ENCODE measurements at regions not wholly inside any gene's neighbourhood (a gene's known extent, or its start where the extent isn't known, plus 50 kb on each side); places are given as distances from the start of the nearest gene placed in this dataset.

DNA sequence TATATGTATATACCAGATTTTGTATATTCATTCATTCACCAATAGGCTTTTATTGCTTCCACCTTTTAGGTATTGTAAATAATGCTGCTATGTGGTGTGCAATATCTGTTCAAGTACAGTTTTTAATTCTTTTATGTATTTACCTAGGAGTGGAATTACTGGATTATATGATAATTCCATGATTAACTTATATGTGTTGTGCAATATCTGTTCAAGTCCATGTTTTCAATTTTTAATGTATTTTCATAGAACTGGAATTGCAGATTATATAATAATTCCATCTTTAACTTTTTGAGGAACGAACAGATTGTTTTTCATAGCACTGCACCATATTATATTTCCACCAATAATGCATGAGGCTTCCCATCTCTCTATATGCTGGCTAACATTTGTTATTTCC lies 50.6 kb upstream of the L3MBTL4 start:
- no peak for ATAC-seq
- no peak for DNase-seq (ENCODE audit: low spot score in 2 of 2)
- Mint-ChIP-seq H3K27ac (no peak overlapping the region), H3K4me1 (no peaks in the 10 kb centered on the region), H3K36me3 (no peaks in the 10 kb centered on the region), H3K4me3 (no peak overlapping the region), H3K9me3 (peaks cover 23% of the 10 kb centered on the region)

DNA sequence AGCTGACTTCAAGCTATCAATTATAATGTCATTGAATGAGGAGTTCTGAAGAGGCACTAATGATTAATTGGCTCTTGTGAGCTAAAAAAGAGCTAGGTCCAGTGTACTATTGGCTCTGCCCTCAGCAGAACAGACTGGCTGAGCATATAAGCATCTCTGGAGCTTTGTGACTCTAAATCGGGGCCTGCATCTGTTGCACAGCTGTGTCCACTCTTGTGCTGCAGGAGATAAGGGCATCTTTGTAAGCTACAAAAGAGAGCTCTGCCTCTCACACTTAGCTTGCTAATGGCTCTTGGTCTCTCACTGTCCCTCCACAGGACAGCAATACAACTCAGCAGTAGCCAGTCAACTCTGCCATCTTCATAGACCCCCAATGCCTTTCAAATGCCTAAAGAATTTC lies 61.5 kb upstream of the L3MBTL4 start:
- no peak for DNase-seq (ENCODE audit: low spot score in 2 of 2)
- no peak for ATAC-seq
- Mint-ChIP-seq H3K4me3 (no peak overlapping the region), H3K9me3 (peaks cover 17% of the 10 kb centered on the region), H3K27ac (no peak overlapping the region), H3K4me1 (no peaks in the 10 kb centered on the region), H3K36me3 (no peaks in the 10 kb centered on the region)

DNA sequence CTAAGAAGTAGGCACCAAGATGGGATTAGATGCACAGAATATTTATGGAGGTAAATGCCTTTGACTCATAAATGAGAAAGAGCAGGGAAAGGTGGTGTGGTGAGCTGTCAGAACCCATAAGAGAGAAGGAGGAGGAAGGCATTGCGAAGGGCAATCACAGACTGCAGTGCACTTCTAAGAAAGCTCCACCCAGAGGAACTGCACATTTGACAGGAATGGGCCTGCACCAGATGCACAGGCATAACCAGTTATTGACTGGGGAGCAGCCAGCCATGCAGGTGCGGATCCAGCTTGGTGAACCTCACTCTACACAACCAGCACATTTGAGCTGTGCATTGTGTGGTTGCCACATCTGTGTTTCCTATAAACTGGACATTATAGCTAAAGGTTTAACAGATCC lies 62.2 kb upstream of the L3MBTL4 start:
- no peak for ATAC-seq
- Mint-ChIP-seq H3K4me1 (no peaks in the 10 kb centered on the region), H3K36me3 (no peaks in the 10 kb centered on the region), H3K9me3 (peaks cover 13% of the 10 kb centered on the region), H3K27ac (no peak overlapping the region), H3K4me3 (no peak overlapping the region)
- no peak for DNase-seq (ENCODE audit: low spot score in 2 of 2)

GRCh38 chr18:6478121-6478520 lies 63.4 kb upstream of the L3MBTL4 start:
- no peak for DNase-seq (ENCODE audit: low spot score in 2 of 2)
- no peaks in the 10 kb centered on the region for H3K36me3 Mint-ChIP-seq
- H3K9me3 Mint-ChIP-seq, result peaks cover 13% of the 10 kb centered on the region
- no peak for ATAC-seq
- no peaks in the 10 kb centered on the region for H3K4me1 Mint-ChIP-seq
- no peak overlapping the region for H3K4me3 Mint-ChIP-seq
- no peak overlapping the region for H3K27ac Mint-ChIP-seq

DNA sequence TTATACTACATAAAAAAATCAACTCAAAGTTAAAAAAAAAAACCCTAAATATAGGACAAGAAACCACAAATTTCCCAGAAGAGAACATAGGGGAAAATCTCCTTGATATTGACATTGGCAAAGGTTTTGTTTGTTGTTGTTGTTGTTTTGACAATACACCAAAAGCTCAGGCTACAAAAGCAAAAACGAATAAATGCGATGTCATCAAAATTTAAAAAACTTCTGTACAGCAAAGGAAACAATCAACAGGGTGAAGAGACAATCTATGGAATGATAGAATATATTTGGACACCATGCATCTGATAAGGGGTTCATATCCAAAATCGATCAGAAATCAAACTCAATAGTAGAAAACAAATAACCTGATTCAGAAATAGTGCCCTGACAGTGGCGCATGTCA lies 65.0 kb upstream of the L3MBTL4 start:
- no peak overlapping the region for H3K27ac Mint-ChIP-seq
- no peaks in the 10 kb centered on the region for H3K36me3 Mint-ChIP-seq
- H3K4me1 Mint-ChIP-seq, result no peaks in the 10 kb centered on the region
- no peak overlapping the region for H3K4me3 Mint-ChIP-seq
- ATAC-seq (no peak), DNase-seq (ENCODE audit: low spot score in 2 of 2) (no peak)
- peaks cover 13% of the 10 kb centered on the region for H3K9me3 Mint-ChIP-seq

DNA sequence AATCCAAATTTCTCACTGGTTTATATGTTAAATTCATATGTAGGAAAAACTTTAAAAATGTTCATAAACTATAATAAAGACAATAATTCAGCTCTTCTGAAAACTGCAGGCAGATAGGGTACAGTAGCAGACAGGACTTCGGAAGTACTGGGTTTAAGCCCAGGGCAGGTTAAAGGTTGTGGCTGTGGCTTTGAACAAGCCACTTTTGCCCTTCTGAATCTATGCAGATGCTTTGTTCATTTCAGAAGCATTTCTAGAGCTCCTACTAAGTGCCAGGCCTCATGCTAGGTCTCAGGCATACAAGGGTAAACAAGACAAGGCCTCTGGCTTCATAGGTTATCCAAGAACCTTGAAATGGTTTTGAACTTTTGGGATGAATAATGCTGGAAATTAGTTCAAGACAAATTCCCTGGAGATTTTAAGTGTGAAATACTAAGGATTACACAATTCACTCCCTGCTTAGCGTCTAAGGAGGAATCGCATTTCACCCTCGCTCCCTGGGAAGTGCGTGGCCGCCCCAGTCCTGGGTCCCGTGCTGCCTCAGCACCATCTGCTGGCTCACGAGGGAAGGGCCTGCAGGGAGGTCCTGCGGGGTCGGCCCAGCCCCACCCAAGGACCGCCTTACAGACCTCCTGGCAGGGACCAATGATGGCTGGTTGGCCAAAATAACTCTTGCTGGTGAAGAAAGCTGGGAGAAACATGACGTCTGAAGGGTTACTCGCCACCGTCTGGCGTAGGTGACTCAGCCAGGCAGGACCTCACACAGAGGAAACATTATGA lies 67.7 kb upstream of the L3MBTL4 start:
- no peaks in the 10 kb centered on the region for H3K36me3 Mint-ChIP-seq
- peaks cover 13% of the 10 kb centered on the region for H3K9me3 Mint-ChIP-seq
- no peak overlapping the region for H3K27ac Mint-ChIP-seq
- DNase-seq (ENCODE audit: low spot score in 2 of 2) (no peak), ATAC-seq (peak; percentile 55)
- no peak overlapping the region for H3K4me3 Mint-ChIP-seq
- H3K4me1 Mint-ChIP-seq, result no peaks in the 10 kb centered on the region

DNA sequence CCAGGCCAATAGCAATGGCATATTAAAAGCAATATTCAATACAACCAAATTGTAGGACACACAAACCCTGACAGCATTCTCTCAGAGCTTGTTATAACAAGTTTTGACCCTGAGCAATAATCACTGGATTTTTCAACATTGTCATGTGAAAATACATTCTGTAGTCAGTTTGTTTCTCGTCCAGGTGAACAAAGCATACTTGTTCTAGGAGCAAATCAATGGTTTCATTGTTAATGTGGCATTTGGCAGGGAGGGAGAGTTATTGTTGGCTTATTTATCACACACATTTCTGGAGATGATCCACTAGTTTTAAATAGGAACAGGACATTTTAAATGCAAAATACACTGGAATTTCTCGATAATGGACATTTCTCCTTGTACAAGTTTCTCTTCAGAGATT lies 69.9 kb upstream of the L3MBTL4 start:
- Mint-ChIP-seq H3K9me3 (peaks cover 11% of the 10 kb centered on the region), H3K4me1 (no peaks in the 10 kb centered on the region), H3K4me3 (no peak overlapping the region)

GRCh38 chr18:6486313-6486712 lies 71.6 kb upstream of the L3MBTL4 start:
- ATAC-seq, result no peak
- Mint-ChIP-seq H3K4me1 (no peaks in the 10 kb centered on the region), H3K4me3 (no peak overlapping the region), H3K36me3 (no peaks in the 10 kb centered on the region), H3K27ac (no peak overlapping the region), H3K9me3 (peaks cover 11% of the 10 kb centered on the region)
- no peak for DNase-seq (ENCODE audit: low spot score in 2 of 2)

More for the DNA sequence above, 69.9 kb upstream of the L3MBTL4 start:
- no peak overlapping the region for H3K27ac Mint-ChIP-seq
- ATAC-seq (no peak), DNase-seq (ENCODE audit: low spot score in 2 of 2) (no peak)
- H3K36me3 Mint-ChIP-seq, result no peaks in the 10 kb centered on the region

DNA sequence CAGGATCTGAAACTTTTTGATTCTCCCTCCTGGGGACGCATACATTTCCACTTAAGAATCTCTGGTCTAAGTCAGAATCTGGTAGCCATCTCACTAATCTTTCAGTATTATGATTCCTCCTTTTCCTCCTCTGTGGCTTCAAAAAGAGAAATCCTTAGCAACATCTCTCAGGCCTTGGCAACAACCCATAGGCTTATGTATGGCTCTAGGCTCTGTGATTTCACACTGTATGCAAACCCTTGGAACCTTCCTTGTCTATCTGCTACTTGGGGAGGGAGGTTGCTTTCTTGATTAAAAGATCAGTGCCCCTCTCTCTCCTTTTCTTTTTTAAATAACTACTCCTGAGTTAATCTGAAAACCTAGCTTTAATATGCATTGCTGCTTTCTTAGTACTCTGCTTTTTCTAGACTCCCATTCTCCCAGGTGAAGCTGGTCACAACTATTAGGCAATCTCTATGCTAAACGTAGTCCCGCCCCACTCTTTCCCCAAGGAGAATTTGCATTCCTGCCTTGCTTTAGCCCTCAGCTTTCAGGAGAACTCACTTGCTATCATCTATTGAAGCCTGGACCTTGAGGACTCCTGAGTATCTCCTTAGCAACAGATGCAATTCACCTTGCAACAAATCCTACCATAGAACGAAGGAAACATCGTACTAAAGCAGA lies 72.2 kb upstream of the L3MBTL4 start:
- Mint-ChIP-seq H3K4me1 (no peaks in the 10 kb centered on the region), H3K36me3 (no peaks in the 10 kb centered on the region), H3K9me3 (peaks cover 10% of the 10 kb centered on the region), H3K27ac (no peak overlapping the region), H3K4me3 (no peak overlapping the region)
- DNase-seq (ENCODE audit: low spot score in 2 of 2), result no peak
- no peak for ATAC-seq

DNA sequence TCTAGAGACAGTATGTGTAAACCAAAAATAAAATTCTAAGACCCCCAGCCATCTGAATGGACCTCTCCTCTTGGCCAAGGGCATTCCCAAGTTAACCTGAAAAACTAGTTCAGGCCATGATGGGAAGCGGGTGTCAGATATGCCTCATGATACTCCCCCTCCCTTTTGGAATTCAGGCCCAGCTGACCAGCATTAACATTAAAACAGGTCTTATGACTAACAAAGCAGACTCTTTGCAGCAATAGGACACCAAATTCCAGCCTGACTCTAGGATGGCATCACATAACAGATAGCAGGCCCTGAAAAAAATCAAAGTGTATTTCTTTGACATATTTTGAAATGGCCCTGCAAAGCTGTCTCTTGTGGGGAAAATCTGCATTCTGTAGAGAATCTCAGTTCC lies 73.3 kb upstream of the L3MBTL4 start:
- H3K4me3 Mint-ChIP-seq, result no peak overlapping the region
- H3K4me1 Mint-ChIP-seq, result no peaks in the 10 kb centered on the region
- ATAC-seq (no peak), DNase-seq (ENCODE audit: low spot score in 2 of 2) (no peak)
- no peaks in the 10 kb centered on the region for H3K36me3 Mint-ChIP-seq
- peaks cover 10% of the 10 kb centered on the region for H3K9me3 Mint-ChIP-seq
- no peak overlapping the region for H3K27ac Mint-ChIP-seq

- ATAC-seq (no peak), DNase-seq (ENCODE audit: low spot score in 2 of 2) (no peak)
- H3K36me3 Mint-ChIP-seq, result no peaks in the 10 kb centered on the region
- no peak overlapping the region for H3K4me3 Mint-ChIP-seq
- H3K27ac Mint-ChIP-seq, result no peak overlapping the region
- peaks cover 10% of the 10 kb centered on the region for H3K9me3 Mint-ChIP-seq
- no peaks in the 10 kb centered on the region for H3K4me1 Mint-ChIP-seq
Measured at GRCh38 chr18:6488956-6489355, 74.2 kb upstream of the L3MBTL4 start.

DNA sequence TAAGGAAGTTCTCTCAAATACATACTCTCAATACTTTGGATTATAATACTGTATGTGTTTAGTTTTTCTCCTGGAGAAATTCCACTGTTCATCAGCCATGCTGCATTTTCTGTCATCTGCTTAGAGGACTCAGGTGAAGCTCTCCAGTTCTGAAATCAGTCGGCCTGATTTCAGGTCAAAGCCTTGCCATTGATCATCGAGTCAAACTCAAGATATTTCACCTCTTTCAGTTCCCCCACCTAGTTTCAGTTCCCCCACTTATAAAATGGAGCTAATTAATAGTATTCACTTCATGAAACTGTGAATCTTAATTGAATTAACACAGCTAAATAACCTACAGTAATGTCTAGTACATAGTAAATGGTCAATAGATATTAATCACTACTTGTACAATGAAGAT lies 75.3 kb upstream of the L3MBTL4 start:
- no peaks in the 10 kb centered on the region for H3K36me3 Mint-ChIP-seq
- no peak for ATAC-seq
- peaks cover 10% of the 10 kb centered on the region for H3K9me3 Mint-ChIP-seq
- no peaks in the 10 kb centered on the region for H3K4me1 Mint-ChIP-seq
- H3K4me3 Mint-ChIP-seq, result no peak overlapping the region
- DNase-seq (ENCODE audit: low spot score in 2 of 2), result no peak
- H3K27ac Mint-ChIP-seq, result no peak overlapping the region

DNA sequence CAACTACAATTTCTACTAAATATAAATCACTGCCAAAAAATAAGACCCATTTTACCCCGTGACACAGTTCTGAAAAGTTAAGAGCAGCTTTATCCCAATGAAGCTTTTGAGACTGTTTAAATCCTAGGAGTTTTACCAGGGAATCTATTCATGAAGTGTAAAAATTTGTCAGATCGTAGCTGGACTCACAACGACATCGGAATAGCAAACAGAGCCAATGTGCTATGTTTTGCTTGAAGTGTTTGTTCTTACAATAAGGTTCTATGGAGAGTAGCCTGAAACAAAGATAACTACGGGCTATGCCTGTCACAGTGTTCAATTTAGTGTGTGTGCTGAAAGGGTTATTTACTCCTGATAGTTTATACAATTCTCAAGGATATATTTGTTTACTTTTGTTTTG lies 78.5 kb upstream of the L3MBTL4 start:
- no peak for DNase-seq (ENCODE audit: low spot score in 2 of 2)
- no peaks in the 10 kb centered on the region for H3K4me1 Mint-ChIP-seq
- H3K36me3 Mint-ChIP-seq, result no peaks in the 10 kb centered on the region
- no peak overlapping the region for H3K4me3 Mint-ChIP-seq
- no peak for ATAC-seq
- H3K27ac Mint-ChIP-seq, result no peak overlapping the region
- peaks cover 6% of the 10 kb centered on the region for H3K9me3 Mint-ChIP-seq

GRCh38 chr18:6495536-6495935 lies 80.8 kb upstream of the L3MBTL4 start:
- ATAC-seq, result no peak

GRCh38 chr18:6497543-6497942 lies 82.8 kb upstream of the L3MBTL4 start:
- H3K4me1 Mint-ChIP-seq, result no peaks in the 10 kb centered on the region
- no peak overlapping the region for H3K27ac Mint-ChIP-seq
- H3K36me3 Mint-ChIP-seq, result no peaks in the 10 kb centered on the region
- H3K9me3 Mint-ChIP-seq, result no peaks in the 10 kb centered on the region
- H3K4me3 Mint-ChIP-seq, result no peak overlapping the region
- DNase-seq (ENCODE audit: low spot score in 2 of 2) (no peak), ATAC-seq (no peak)

More at GRCh38 chr18:6495536-6495935, 80.8 kb upstream of the L3MBTL4 start:
- H3K4me3 Mint-ChIP-seq, result no peak overlapping the region
- no peak for DNase-seq (ENCODE audit: low spot score in 2 of 2)
- H3K27ac Mint-ChIP-seq, result no peak overlapping the region
- no peaks in the 10 kb centered on the region for H3K4me1 Mint-ChIP-seq
- no peaks in the 10 kb centered on the region for H3K36me3 Mint-ChIP-seq
- peaks cover 2% of the 10 kb centered on the region for H3K9me3 Mint-ChIP-seq

- no peak for ATAC-seq
- H3K36me3 Mint-ChIP-seq, result no peaks in the 10 kb centered on the region
- H3K4me1 Mint-ChIP-seq, result no peaks in the 10 kb centered on the region
- peaks cover 3% of the 10 kb centered on the region for H3K9me3 Mint-ChIP-seq
- H3K27ac Mint-ChIP-seq, result no peak overlapping the region
- H3K4me3 Mint-ChIP-seq, result no peak overlapping the region
- DNase-seq (ENCODE audit: low spot score in 2 of 2), result no peak
Measured at GRCh38 chr18:6498289-6498856, 83.7 kb upstream of the L3MBTL4 start.
